Keratinocyte (primary cell): ENCODE measurements at regions not wholly inside any gene's neighbourhood (a gene's known extent, or its start where the extent isn't known, plus 50 kb on each side); places are given as distances from the start of the nearest gene placed in this dataset.

Source experiments
- DNase-seq: peaks from one replicate; pipeline ENCODE4 v3.0.0-alpha.2; 2011; ENCODE audit warnings: low read depth, missing footprints, low spot score
- FAIRE-seq: peaks from 2 replicates; lab custom pipeline; 2011; peaks lifted over from hg19 to GRCh38; lab: Jason Lieb, UNC
- H2AFZ ChIP-seq: 2 replicates; pipeline ENCODE4 v1.6.0; 2012; ENCODE audit warnings: low read length, control low read depth, inconsistent platforms; ENCODE audit not compliant: control insufficient read depth
- H3K27ac ChIP-seq: 2 replicates; pipeline ENCODE4 v1.5.1; 2011; ENCODE audit warnings: low read length; ENCODE audit not compliant: control insufficient read depth, insufficient read depth
- H3K27me3 ChIP-seq: 3 replicates; pipeline ENCODE4 v1.6.0; 2011; ENCODE audit warnings: low read length; ENCODE audit not compliant: control insufficient read depth, insufficient read depth; ENCODE audit errors: extremely low read depth
- H3K36me3 ChIP-seq, 2 experiments: 2 replicates in 1 of 2; 3 replicates in 1 of 2; pipeline ENCODE4 v1.5.1; 2011; ENCODE audit warnings: low read length in 2 of 2, mild to moderate bottlenecking in 1 of 2; ENCODE audit not compliant: control insufficient read depth in 2 of 2, insufficient read depth in 2 of 2; ENCODE audit errors: extremely low read depth in 1 of 2
- H3K4me1 ChIP-seq: 3 replicates; pipeline ENCODE4 v1.5.1; 2011; ENCODE audit warnings: low read length; ENCODE audit not compliant: control insufficient read depth, insufficient read depth; ENCODE audit errors: extremely low read depth
- H3K4me2 ChIP-seq: 3 replicates; pipeline ENCODE4 v1.6.0; 2011; ENCODE audit warnings: low read depth, low read length; ENCODE audit not compliant: control insufficient read depth, insufficient read depth; ENCODE audit errors: extremely low read depth
- H3K4me3 ChIP-seq, 3 experiments: fragments of 200-600 bp in 1 of 3; sonication (generic) in 1 of 3; 2 replicates in 2 of 3; 3 replicates in 1 of 3; pipeline ENCODE4 v1.5.1; 2011 to 2016; ENCODE audit warnings: low read length in 3 of 3, mild to moderate bottlenecking in 3 of 3, control low read depth in 2 of 3, inconsistent platforms in 1 of 3, low read depth in 1 of 3, mixed read lengths in 1 of 3, mixed run types in 1 of 3, moderate library complexity in 1 of 3; ENCODE audit not compliant: control insufficient read depth in 2 of 3, insufficient read depth in 2 of 3; ENCODE audit errors: extremely low read depth in 1 of 3
- H3K79me2 ChIP-seq: 2 replicates; pipeline ENCODE4 v1.6.0; 2012; ENCODE audit warnings: low read length; ENCODE audit not compliant: control insufficient read depth, insufficient read depth
- H3K9ac ChIP-seq: 3 replicates; pipeline ENCODE4 v1.6.0; 2011; ENCODE audit warnings: low read length; ENCODE audit not compliant: control insufficient read depth, insufficient read depth; ENCODE audit errors: extremely low read depth
- H3K9me1 ChIP-seq: 3 replicates; pipeline ENCODE4 v1.6.0; 2011; ENCODE audit warnings: low read length; ENCODE audit not compliant: control insufficient read depth, insufficient read depth; ENCODE audit errors: extremely low read depth
- H3K9me3 ChIP-seq: 2 replicates; pipeline ENCODE4 v1.5.1; 2012; ENCODE audit warnings: low read depth, low read length; ENCODE audit not compliant: control insufficient read depth
- H4K20me1 ChIP-seq: 3 replicates; pipeline ENCODE4 v1.6.0; 2011; ENCODE audit warnings: low read length; ENCODE audit not compliant: control insufficient read depth, insufficient read depth; ENCODE audit errors: extremely low read depth
- CTCF ChIP-seq, 3 experiments: IDR thresholded peaks in 1 of 3; conservative IDR thresholded peaks in 1 of 3; optimal IDR thresholded peaks in 1 of 3; 2 replicates in 2 of 3; 3 replicates in 1 of 3; pipeline versions ENCODE3 to v1.5.1; 2011; ENCODE audit warnings: low read length in 3 of 3, mild to moderate bottlenecking in 3 of 3, moderate library complexity in 2 of 3, control low read depth in 1 of 3, inconsistent platforms in 1 of 3; ENCODE audit not compliant: insufficient read depth in 2 of 3; ENCODE audit errors: extremely low read depth in 1 of 3
- EZH2 ChIP-seq: IDR thresholded peaks from one replicate; pipeline ENCODE4 v1.6.1; 2012; ENCODE audit warnings: inconsistent platforms, mild to moderate bottlenecking, low read length, moderate library complexity
- dilution Hi-C: fragments of 300-500 bp; cut with MboI; formaldehyde crosslinking; loops from one replicate; pipeline ENCODE4 v1.7.0; 2020; ENCODE audit warnings: low sequenced_read_pairs; ENCODE audit not compliant: extremely low pct_ligation_motif_present

- H3K4me1 ChIP-seq: no peaks in the 10 kb centered on the region
- no peak overlapping the region for H3K9ac ChIP-seq
- no peak for FAIRE-seq
- H3K79me2 ChIP-seq: no peaks in the 10 kb centered on the region
- no peak overlapping the region for H2AFZ ChIP-seq
- H3K27me3 ChIP-seq: no peaks in the 10 kb centered on the region
- dilution Hi-C loops: no loop called here
- DNase-seq: no peak
- no peaks in the 10 kb centered on the region for H3K36me3 ChIP-seq
- no peak overlapping the region for H3K27ac ChIP-seq
- no peaks in the 10 kb centered on the region for H4K20me1 ChIP-seq
- H3K4me2 ChIP-seq: no peak overlapping the region
- no peak for TF ChIP-seq EZH2
- no peak for TF ChIP-seq CTCF (optimal IDR thresholded peaks at IDR 0.05 in 1 of 3, IDR thresholded peaks at IDR 0.05 in 1 of 3, conservative IDR thresholded peaks at IDR 0.05 in 1 of 3; ENCODE audit: extremely low read depth in 1 of 3, insufficient read depth in 2 of 3, low read length in 3 of 3)
- H3K9me1 ChIP-seq: no peaks in the 10 kb centered on the region
- H3K9me3 ChIP-seq: no peaks in the 10 kb centered on the region
- no peak overlapping the region for H3K4me3 ChIP-seq
Observed at GRCh38 chr9:82706786-82707185, 356.2 kb downstream of the RASEF start.

- TF ChIP-seq CTCF (optimal IDR thresholded peaks at IDR 0.05 in 1 of 3, IDR thresholded peaks at IDR 0.05 in 1 of 3, conservative IDR thresholded peaks at IDR 0.05 in 1 of 3; ENCODE audit: extremely low read depth in 1 of 3, insufficient read depth in 2 of 3, low read length in 3 of 3): no peak
- TF ChIP-seq EZH2: no peak
- FAIRE-seq (no peak), DNase-seq (no peak)
- dilution Hi-C loops: no loop called here
- Histone ChIP-seq H3K79me2 (no peaks in the 10 kb centered on the region), H3K27me3 (no peaks in the 10 kb centered on the region), H3K4me2 (no peak overlapping the region), H3K4me1 (no peaks in the 10 kb centered on the region), H3K36me3 (no peaks in the 10 kb centered on the region), H3K9ac (no peak overlapping the region), H2AFZ (no peak overlapping the region), H3K27ac (no peak overlapping the region), H3K4me3 (no peak overlapping the region), H3K9me3 (no peaks in the 10 kb centered on the region), H4K20me1 (no peaks in the 10 kb centered on the region), H3K9me1 (no peaks in the 10 kb centered on the region)
Observed at GRCh38 chr9:82716821-82717220, 346.1 kb downstream of the RASEF start.
